Fibroblast of lung (primary cell): ENCODE measurements at regions not wholly inside any gene's neighbourhood (a gene's known extent, or its start where the extent isn't known, plus 50 kb on each side); places are given as distances from the start of the nearest gene placed in this dataset.

ENCODE experiments used
- DNase-seq, 2 donors: peaks; one replicate each; pipeline versions ENCODE4 v3.0.0 to v3.0.0-alpha.2; 2010; ENCODE audit warnings: low read depth in 2 of 2
- H2AFZ ChIP-seq: 2 replicates; pipeline ENCODE4 v1.5.1; 2012; ENCODE audit warnings: low read length, control low read depth, inconsistent platforms
- H3K27ac ChIP-seq: 2 replicates; pipeline ENCODE4 v1.5.1; 2011; ENCODE audit warnings: low read length, control low read depth; ENCODE audit not compliant: insufficient read depth
- H3K27me3 ChIP-seq: 2 replicates; pipeline ENCODE4 v1.5.1; 2011; ENCODE audit warnings: mild to moderate bottlenecking, low read length; ENCODE audit not compliant: control insufficient read depth, insufficient read depth
- H3K36me3 ChIP-seq: 2 replicates; pipeline ENCODE4 v1.5.1; 2011; ENCODE audit warnings: low read length; ENCODE audit not compliant: control insufficient read depth, insufficient read depth
- H3K4me1 ChIP-seq: 2 replicates; pipeline ENCODE4 v1.5.1; 2011; ENCODE audit warnings: low read length; ENCODE audit not compliant: control insufficient read depth, insufficient read depth; ENCODE audit errors: extremely low read depth
- H3K4me2 ChIP-seq: 2 replicates; pipeline ENCODE4 v1.5.1; 2011; ENCODE audit warnings: low read length, control low read depth; ENCODE audit not compliant: insufficient read depth; ENCODE audit errors: extremely low read depth
- H3K4me3 ChIP-seq, 4 experiments: fragments of 200-600 bp in 1 of 4; sonication (generic) in 1 of 4; replicated peaks in 1 of 4; 2 replicates each; pipeline ENCODE4 v1.5.1; 2011 to 2016; ENCODE audit warnings: low read length in 4 of 4, low read depth in 3 of 4, mild to moderate bottlenecking in 3 of 4, control low read depth in 2 of 4, inconsistent platforms in 1 of 4, mixed read lengths in 1 of 4; ENCODE audit not compliant: insufficient read depth in 1 of 4; ENCODE audit errors: control extremely low read depth in 1 of 4
- H3K79me2 ChIP-seq: 2 replicates; pipeline ENCODE4 v1.5.1; 2012; ENCODE audit warnings: mild to moderate bottlenecking, low read length, inconsistent platforms; ENCODE audit not compliant: control insufficient read depth, insufficient read depth
- H3K9ac ChIP-seq: 2 replicates; pipeline ENCODE4 v1.5.1; 2011; ENCODE audit warnings: mild to moderate bottlenecking, low read length, control low read depth; ENCODE audit not compliant: insufficient read depth
- H3K9me3 ChIP-seq: 2 replicates; pipeline ENCODE4 v1.5.1; 2012; ENCODE audit warnings: low read depth, low read length; ENCODE audit not compliant: control insufficient read depth, insufficient read depth
- H4K20me1 ChIP-seq: 2 replicates; pipeline ENCODE4 v1.5.1; 2011; ENCODE audit warnings: low read length; ENCODE audit not compliant: control insufficient read depth, insufficient read depth; ENCODE audit errors: extremely low read depth
- CTCF ChIP-seq, 2 donors: IDR thresholded peaks in 1 of 2; conservative IDR thresholded peaks in 1 of 2; 1 replicate in 1 of 2; 2 replicates in 1 of 2; pipeline ENCODE4 v1.5.1; 2011 to 2012; ENCODE audit warnings: low read length in 2 of 2, control low read depth in 1 of 2, inconsistent platforms in 1 of 2, low read depth in 1 of 2, mild to moderate bottlenecking in 1 of 2
- EZH2 ChIP-seq: IDR thresholded peaks from 2 replicates; pipeline ENCODE4 v1.5.1; 2012; ENCODE audit warnings: low read length, control low read depth, mild to moderate bottlenecking; ENCODE audit errors: missing control alignments

GRCh38 chr19:28159065-28159464 lies 1053.9 kb downstream of the UQCRFS1 start:
- Histone ChIP-seq H4K20me1 (no peaks in the 10 kb centered on the region), H3K4me1 (no peaks in the 10 kb centered on the region), H3K36me3 (no peaks in the 10 kb centered on the region), H3K27ac (no peak overlapping the region), H3K79me2 (no peaks in the 10 kb centered on the region), H2AFZ (no peak overlapping the region), H3K27me3 (no peaks in the 10 kb centered on the region), H3K4me2 (no peak overlapping the region), H3K9ac (no peak overlapping the region), H3K9me3 (no peaks in the 10 kb centered on the region), H3K4me3 (no peak overlapping the region)
- TF ChIP-seq CTCF (conservative IDR thresholded peaks at IDR 0.05 in 1 of 2, IDR thresholded peaks at IDR 0.05 in 1 of 2; ENCODE audit: low read depth in 1 of 2, low read length in 2 of 2): no peak
- no peak for TF ChIP-seq EZH2
- DNase-seq: no peak

- H3K9ac ChIP-seq: no peak overlapping the region
- no peak overlapping the region for H3K4me2 ChIP-seq
- no peaks in the 10 kb centered on the region for H3K9me3 ChIP-seq
- H3K4me1 ChIP-seq: no peaks in the 10 kb centered on the region
- no peak for TF ChIP-seq EZH2
- TF ChIP-seq CTCF (conservative IDR thresholded peaks at IDR 0.05 in 1 of 2, IDR thresholded peaks at IDR 0.05 in 1 of 2; ENCODE audit: low read depth in 1 of 2, low read length in 2 of 2): no peak
- H3K4me3 ChIP-seq: no peak overlapping the region
- no peak overlapping the region for H3K27ac ChIP-seq
- H2AFZ ChIP-seq: no peak overlapping the region
- H3K79me2 ChIP-seq: no peaks in the 10 kb centered on the region
- no peaks in the 10 kb centered on the region for H4K20me1 ChIP-seq
- DNase-seq: no peak
- no peaks in the 10 kb centered on the region for H3K36me3 ChIP-seq
- H3K27me3 ChIP-seq: no peaks in the 10 kb centered on the region
Measured at GRCh38 chr19:28155265-28155664, 1057.7 kb downstream of the UQCRFS1 start.

GRCh38 chr19:28154077-28154476 lies 1058.9 kb downstream of the UQCRFS1 start:
- no peak for DNase-seq
- H3K4me3 ChIP-seq: no peak overlapping the region
- H3K27me3 ChIP-seq: no peaks in the 10 kb centered on the region
- no peaks in the 10 kb centered on the region for H3K4me1 ChIP-seq
- H3K9me3 ChIP-seq: no peaks in the 10 kb centered on the region
- H3K27ac ChIP-seq: no peak overlapping the region
- no peak overlapping the region for H3K4me2 ChIP-seq
- H2AFZ ChIP-seq: no peak overlapping the region
- H3K36me3 ChIP-seq: no peaks in the 10 kb centered on the region
- H4K20me1 ChIP-seq: no peaks in the 10 kb centered on the region
- no peaks in the 10 kb centered on the region for H3K79me2 ChIP-seq
- TF ChIP-seq CTCF (conservative IDR thresholded peaks at IDR 0.05 in 1 of 2, IDR thresholded peaks at IDR 0.05 in 1 of 2; ENCODE audit: low read depth in 1 of 2, low read length in 2 of 2) (no peak), EZH2 (no peak)
- H3K9ac ChIP-seq: no peak overlapping the region
